NCI-H446 (cell line): ENCODE measurements at regions not wholly inside any gene's neighbourhood (a gene's known extent, or its start where the extent isn't known, plus 50 kb on each side); places are given as distances from the start of the nearest gene placed in this dataset.
"Not testable (repeated sequence)": the region's sequence is repeated elsewhere in the genome, so short reads cannot be mapped to it uniquely, and the experiment has no call there.

Experiments
- DNase-seq, 2 experiments: peaks; one replicate each; lab custom pipeline; 2025; lab: John Stamatoyannopoulos, UW

- no peak for DNase-seq
Observed at GRCh38 chr18:39230086-39230803, 1664.6 kb upstream of the CELF4 start.

- not testable (repeated sequence) for DNase-seq
Observed at GRCh38 chr18:39227769-39228168, 1662.2 kb upstream of the CELF4 start.

- DNase-seq, result no peak
Observed at GRCh38 chr18:39225373-39225772, 1659.8 kb upstream of the CELF4 start.

GRCh38 chr18:39223283-39223682, 1657.7 kb upstream of the CELF4 start:
- no peak for DNase-seq

- DNase-seq, result no peak
Observed at GRCh38 chr18:39215920-39216319, 1650.3 kb upstream of the CELF4 start.

GRCh38 chr18:39211461-39211860, 1645.9 kb upstream of the CELF4 start:
- DNase-seq, result no peak

GRCh38 chr18:39209173-39209572, 1643.6 kb upstream of the CELF4 start:
- no peak for DNase-seq

- DNase-seq, result no peak
Observed at GRCh38 chr18:39208729-39209128, 1643.1 kb upstream of the CELF4 start.

- no peak for DNase-seq
Observed at GRCh38 chr18:39208190-39208589, 1642.6 kb upstream of the CELF4 start.

GRCh38 chr18:39206398-39207103, 1641.0 kb upstream of the CELF4 start:
- DNase-seq, result not testable (repeated sequence)

- no peak for DNase-seq
Observed at GRCh38 chr18:39205565-39206195, 1640.1 kb upstream of the CELF4 start.

GRCh38 chr18:39200153-39200552, 1634.6 kb upstream of the CELF4 start:
- no peak for DNase-seq

GRCh38 chr18:39199231-39199855, 1633.7 kb upstream of the CELF4 start:
- no peak for DNase-seq

- no peak for DNase-seq
Observed at GRCh38 chr18:39198376-39198775, 1632.8 kb upstream of the CELF4 start.

GRCh38 chr18:39191931-39192330, 1626.3 kb upstream of the CELF4 start:
- DNase-seq, result no peak

- DNase-seq, result no peak
Observed at GRCh38 chr18:39191058-39191457, 1625.5 kb upstream of the CELF4 start.

GRCh38 chr18:39190508-39190907, 1624.9 kb upstream of the CELF4 start:
- no peak for DNase-seq

GRCh38 chr18:39188278-39188677, 1622.7 kb upstream of the CELF4 start:
- DNase-seq, result no peak

- no peak for DNase-seq
Observed at GRCh38 chr18:39186008-39186407, 1620.4 kb upstream of the CELF4 start.

- DNase-seq, result peak in 1 of 2 experiments; percentile 59
Observed at GRCh38 chr18:39184176-39184575, 1618.6 kb upstream of the CELF4 start.

GRCh38 chr18:39178166-39178565, 1612.6 kb upstream of the CELF4 start:
- DNase-seq, result no peak

GRCh38 chr18:39172695-39173421, 1607.3 kb upstream of the CELF4 start:
- DNase-seq, result no peak
